H1 (cell line): ENCODE measurements at regions not wholly inside any gene's neighbourhood (a gene's known extent, or its start where the extent isn't known, plus 50 kb on each side); places are given as distances from the start of the nearest gene placed in this dataset.

Experiments
- ATF2 ChIP-seq: IDR thresholded peaks from 2 replicates; pipeline ENCODE4 v1.6.1; 2012; ENCODE audit warnings: low read length, inconsistent platforms
- NANOG ChIP-seq: IDR thresholded peaks from 2 replicates; pipeline ENCODE4 v1.6.1; 2011; ENCODE audit warnings: low read length, low read depth, mild to moderate bottlenecking, inconsistent platforms; ENCODE audit not compliant: insufficient read depth, poor library complexity, severe bottlenecking

GRCh38 chr6:51505434-51505833 lies 582.0 kb downstream of the PKHD1 start (continued):
- TF ChIP-seq ATF2 (no peak), NANOG (no peak)
